ENCODE measurements at regions not wholly inside any gene's neighbourhood (a gene's known extent, or its start where the extent isn't known, plus 50 kb on each side); places are given as distances from the start of the nearest gene placed in this dataset.
"Not testable (repeated sequence)": the region's sequence is repeated elsewhere in the genome, so short reads cannot be mapped to it uniquely, and the experiment has no call there.

- DNase-seq, result no peak
These were observed 1126.2 kb downstream of the TYW1 start for GRCh38 chr7:68122801-68123200.

GRCh38 chr7:68125168-68125567 lies 1128.5 kb downstream of the TYW1 start:
- no peak for DNase-seq

GRCh38 chr7:68133045-68133444 lies 1136.4 kb downstream of the TYW1 start:
- DNase-seq, result no peak

- DNase-seq, result no peak
These were observed 1146.7 kb downstream of the TYW1 start for GRCh38 chr7:68143345-68143744.

GRCh38 chr7:68146983-68147382 lies 1150.3 kb downstream of the TYW1 start:
- no peak for DNase-seq

- DNase-seq, result no peak
These were observed 1151.1 kb downstream of the TYW1 start for GRCh38 chr7:68147614-68148238.

- no peak for DNase-seq
These were observed 1151.8 kb downstream of the TYW1 start for GRCh38 chr7:68148440-68148839.

GRCh38 chr7:68152205-68152604 lies 1155.6 kb downstream of the TYW1 start:
- no peak for DNase-seq

DNA sequence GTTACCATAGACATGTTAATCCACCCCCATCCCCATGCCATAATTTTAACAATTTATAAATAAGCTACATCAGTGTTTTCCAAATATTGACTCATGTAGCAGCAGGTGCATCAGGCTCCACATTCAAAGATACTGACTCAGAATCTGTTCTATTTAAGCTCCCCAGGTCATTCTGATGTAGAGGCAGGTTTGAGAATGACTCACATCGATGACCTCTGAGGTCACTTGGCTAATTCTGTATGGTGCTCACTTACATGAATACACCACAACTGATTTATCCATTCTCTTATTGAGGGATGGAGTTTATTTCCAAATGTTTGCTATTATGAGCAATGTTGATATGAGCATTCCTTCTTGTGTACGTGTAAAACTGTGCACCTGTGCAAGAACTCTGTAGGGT lies 1159.0 kb downstream of the TYW1 start:
- no peak for DNase-seq

GRCh38 chr7:68158686-68159295 lies 1162.2 kb downstream of the TYW1 start:
- DNase-seq, result no peak

GRCh38 chr7:68162712-68163111 lies 1166.1 kb downstream of the TYW1 start:
- DNase-seq, result no peak

DNA sequence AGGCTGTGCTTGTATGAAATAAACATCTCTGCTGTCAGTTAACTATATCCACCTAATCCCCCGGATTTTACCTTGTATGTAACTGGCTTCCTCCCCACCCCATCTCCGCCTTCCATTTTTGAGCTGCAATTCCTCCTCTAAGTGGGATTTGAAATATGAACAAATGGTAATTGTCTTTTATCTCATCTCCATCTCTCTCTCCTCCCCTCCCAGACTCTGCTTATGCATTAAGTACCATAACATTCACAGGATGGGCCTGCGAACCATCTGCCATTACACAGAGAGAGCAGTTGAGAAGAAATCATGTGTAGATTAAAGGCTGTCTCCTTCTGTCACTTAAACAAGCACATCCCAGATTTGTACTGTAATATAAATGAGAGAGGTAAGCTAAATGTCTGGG lies 1169.9 kb downstream of the TYW1 start:
- no peak for DNase-seq

DNA sequence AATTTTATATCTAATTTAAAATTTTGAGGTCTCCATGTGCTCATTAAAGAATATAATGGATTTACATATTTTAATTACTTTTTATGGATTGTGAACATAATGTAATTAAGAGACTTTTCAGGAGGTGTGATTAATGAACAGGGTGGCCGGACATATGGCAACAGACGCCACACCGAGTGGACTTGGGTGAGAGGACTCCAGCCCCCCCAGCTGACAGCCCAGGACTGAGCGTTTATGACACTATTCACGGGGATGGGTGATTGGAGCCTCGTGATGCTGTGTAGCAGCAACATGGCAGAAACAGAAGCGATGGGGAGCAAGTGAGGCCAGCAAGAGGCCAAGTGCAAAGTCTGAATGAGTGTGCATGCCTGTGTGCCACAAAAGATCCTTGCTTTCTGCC lies 1176.9 kb downstream of the TYW1 start:
- no peak for DNase-seq

GRCh38 chr7:68176974-68177373 lies 1180.3 kb downstream of the TYW1 start:
- DNase-seq, result no peak

DNA sequence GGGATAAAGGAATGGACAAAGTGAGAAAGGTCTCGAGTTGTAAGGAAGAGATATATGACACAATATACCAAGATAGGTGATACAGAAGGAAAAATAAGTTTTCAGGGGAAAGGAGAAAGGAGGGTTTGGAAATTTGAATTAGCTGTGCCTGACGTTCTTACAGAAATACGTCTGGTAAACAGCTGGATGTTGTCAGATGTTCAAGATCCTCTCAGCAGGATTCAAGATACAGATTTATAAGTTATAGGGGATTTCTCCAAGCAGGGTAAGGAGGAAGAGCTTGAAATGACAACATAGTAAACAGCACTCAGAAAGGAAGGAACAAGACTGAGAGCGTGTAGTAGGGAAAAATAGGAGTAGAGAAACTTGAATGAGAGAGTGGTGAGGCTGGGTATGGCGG lies 1184.1 kb downstream of the TYW1 start:
- no peak for DNase-seq

- no peak for DNase-seq
These were observed 1186.5 kb downstream of the TYW1 start for GRCh38 chr7:68183176-68183575.

DNA sequence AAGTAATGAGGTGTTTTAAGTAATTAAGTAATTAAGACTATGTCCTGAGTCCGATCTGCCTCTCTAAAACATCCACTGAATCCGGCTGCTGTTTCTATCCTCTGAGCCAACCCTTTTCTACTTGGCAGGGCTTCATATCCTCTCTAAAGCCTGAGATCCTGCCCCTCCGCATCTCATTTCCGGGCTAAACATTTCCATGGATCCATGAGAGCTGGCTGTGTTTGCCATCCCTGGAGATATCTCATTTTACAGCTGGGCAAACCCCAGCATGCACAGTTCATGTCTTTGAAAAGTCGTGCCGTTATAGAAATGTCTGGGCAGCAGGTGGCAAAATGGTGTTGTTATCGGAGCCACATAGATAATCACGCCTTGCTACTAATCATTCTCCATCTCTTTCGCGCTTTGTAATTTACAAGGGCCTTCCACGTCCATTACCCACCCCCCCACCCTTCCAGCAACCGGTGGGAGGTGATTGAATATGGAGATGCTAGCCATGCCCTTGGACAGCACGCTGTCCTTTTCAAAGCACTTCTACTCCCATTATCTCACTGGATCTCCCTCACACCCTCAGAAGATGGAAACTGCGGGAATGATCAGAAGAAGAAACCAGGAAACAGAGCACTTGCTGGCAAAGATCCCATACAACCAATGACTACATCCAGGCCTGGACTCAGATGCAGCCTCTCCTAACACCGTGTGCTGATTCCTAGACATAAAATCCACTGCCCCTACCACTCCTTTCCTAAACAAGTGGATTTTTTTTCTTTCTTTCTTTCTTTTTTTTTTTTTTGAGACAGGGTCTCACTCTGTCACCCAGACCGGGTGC lies 1189.2 kb downstream of the TYW1 start:
- no peak for DNase-seq

DNA sequence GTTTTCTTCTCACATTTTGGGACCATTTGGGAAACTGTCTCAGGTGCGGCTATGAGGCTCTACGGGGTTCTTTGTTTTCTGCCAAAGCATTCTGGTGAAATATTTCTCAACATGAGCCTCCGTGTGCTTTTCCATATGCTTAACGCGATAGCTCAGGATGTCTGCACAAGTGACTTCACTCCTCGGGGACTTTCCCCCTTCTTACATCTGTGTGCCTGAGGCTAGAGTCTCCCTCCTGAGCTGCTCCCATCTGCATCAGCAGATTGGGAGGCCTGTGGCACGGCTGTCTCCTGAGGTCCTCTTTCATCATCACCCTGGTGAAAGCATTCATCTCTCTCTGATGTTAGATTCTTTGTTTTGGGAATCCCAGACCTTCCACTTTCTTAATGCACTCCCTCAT lies 1190.9 kb downstream of the TYW1 start:
- DNase-seq, result no peak

DNA sequence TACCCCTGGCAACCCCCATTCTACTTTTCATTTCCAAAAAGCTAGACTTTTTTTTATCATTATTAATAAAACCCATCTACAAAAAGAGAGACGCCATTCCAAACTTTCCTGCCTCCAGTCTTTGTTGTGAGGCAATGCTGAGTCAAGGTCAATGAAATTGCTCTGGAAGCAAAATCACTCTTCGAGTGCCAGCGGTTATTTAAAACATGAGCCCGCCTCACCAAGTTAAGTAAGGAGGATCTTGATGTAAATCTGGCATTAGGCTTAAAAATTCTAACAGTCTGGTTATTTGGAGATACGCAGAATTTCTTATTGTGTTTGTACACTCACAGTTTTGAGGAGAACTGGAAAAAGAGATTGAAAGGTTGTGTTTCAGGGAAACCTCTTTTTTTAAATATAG lies 1196.3 kb downstream of the TYW1 start:
- no peak for DNase-seq

DNA sequence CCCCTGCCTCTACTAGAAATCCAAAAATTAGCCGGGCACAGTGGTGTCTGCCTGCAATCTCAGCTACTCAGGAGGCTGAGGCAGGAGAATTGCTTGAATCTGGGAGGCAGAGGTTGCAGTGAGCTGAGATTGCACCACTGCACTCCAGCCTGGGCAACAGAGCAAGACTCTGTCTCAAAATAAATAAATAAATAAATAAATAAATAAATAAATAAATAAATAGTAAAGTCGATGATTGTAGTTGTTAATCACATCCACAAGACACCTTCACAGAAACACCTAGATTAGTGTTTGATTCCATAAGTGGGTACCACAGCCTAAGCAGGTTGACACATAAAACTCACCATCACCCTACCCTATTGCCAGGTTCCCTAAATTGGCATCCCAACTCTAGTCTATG lies 1199.0 kb downstream of the TYW1 start:
- DNase-seq, result not testable (repeated sequence)

DNA sequence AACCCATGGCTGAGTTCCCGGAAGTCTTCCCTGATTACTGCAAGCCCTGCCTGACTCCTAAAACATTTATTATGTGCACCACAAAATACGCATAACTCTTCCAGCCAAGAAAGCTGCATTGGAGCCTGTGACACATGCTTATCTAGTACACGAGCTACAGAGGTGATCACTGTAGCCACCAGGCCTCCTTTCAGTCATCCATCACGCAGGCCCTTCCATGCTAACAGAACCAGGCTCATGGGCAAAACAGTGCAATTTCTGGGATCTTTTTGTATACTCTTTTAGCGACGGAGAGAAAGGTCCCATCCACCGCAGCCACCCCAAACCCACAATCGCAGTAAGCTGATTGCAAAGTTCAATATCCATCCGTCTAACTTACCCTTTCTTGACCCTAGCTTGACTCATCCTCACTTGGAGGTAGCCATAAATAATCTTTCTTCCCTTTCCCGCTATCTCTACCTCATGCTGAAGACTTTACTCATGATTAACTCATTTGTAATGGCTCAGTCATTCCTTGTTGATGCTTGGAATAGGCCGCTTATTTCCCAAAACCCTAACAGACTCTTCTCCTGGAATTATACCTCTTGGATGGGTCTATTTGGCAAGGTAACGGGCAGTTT lies 1203.5 kb downstream of the TYW1 start:
- no peak for DNase-seq

DNA sequence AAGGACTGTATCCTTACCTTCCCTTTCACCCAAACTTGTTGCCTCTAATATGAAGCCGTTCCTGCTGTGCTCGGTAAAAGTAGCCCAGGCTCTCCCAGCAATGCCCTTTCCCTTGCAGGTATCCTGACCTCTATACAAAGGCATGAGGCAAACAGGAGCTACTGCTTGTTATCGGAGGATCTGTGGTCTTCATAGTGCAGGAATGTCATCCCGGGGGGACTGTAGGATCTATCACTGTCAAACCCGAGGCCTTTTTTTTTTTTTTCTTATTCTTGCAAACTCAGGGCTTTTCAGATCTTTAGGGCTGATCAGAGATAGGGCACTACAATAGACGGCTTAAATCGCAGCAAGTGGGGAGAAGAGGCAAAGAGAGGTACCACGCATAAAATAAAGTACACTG lies 1206.6 kb downstream of the TYW1 start:
- no peak for DNase-seq

- no peak for DNase-seq
These were observed 1209.2 kb downstream of the TYW1 start for GRCh38 chr7:68205826-68206225.
